ENCODE measurements at regions not wholly inside any gene's neighbourhood (a gene's known extent, or its start where the extent isn't known, plus 50 kb on each side); places are given as distances from the start of the nearest gene placed in this dataset.
"Not testable (repeated sequence)": the region's sequence is repeated elsewhere in the genome, so short reads cannot be mapped to it uniquely, and the experiment has no call there.

- not testable (repeated sequence) for TF ChIP-seq CTCF, POLR2A (IDR thresholded peaks at IDR 0.05)
Measured at GRCh38 chr7:145418481-145418880, 582.6 kb upstream of the TPK1 start.

Data from Peyer's patch (tissue), 4 donors.